GM19328 (cell line): ENCODE measurements at regions not wholly inside any gene's neighbourhood (a gene's known extent, or its start where the extent isn't known, plus 50 kb on each side); places are given as distances from the start of the nearest gene placed in this dataset.
"Not testable (repeated sequence)": the region's sequence is repeated elsewhere in the genome, so short reads cannot be mapped to it uniquely, and the experiment has no call there.

ENCODE experiments used
- ATAC-seq: cut with Tn5 transposase; IDR thresholded peaks from one replicate; pipeline ENCODE4 v1.9.1; 2021; ENCODE audit warnings: mild to moderate bottlenecking, moderate library complexity; ENCODE audit not compliant: unreplicated experiment

DNA sequence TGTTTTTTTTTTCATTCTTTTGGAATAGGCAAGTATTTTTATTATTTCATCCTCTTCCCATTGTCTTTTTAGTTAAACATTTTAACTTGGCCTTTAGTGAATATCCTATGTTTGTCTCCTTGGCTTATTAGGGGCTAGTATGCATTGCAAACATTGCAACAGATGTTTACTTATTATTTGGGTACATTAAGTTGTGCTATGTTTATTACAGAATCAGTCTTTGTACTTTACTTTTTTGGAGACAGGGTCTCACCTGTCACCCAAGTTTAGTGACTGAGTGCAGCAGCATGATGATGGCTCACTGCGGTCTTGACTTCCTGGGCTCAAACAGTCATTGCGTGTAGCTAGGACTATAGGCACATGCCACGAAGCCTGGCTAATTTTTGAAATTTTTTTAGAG is 51.1 kb upstream of the NUDT6 start:
- ATAC-seq, result no peak

DNA sequence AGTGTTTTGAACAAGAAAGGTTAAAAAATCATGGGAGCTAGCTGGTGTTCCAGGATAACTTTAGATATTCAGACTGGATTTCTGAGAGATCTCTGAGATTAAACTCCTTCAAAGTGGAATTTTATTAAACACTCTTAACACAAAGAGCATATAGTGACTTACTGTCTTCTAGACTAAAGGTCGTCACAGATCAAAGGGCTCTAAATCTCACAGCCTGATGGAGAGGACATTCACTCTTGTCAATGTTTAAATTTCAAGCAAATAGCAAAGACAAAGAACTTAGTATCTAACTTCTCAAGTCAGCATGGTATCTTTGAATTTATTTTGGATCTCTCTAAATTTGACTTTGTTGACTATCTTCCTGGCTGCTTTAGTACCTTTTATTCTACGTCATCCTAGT is 53.7 kb upstream of the NUDT6 start:
- no peak for ATAC-seq

DNA sequence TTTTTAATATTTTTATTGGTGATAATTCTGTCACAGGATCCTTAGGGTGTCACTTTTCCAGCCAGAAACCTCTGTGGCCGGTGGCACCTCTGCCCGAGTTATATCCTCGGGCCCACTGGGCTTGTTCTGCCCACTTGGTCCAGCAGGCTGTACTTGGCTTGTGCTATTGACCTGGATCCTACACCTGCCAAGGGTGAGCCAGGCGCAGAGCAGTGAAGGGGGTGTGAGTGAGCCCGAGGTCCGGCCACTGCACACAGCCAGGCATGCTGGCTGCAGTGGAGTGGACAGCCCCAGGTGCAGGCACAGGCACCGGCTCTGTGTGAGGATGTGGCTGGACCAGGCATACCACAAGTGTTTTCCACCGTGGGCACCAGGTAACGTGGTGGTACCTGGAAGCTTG is 54.7 kb upstream of the NUDT6 start:
- no peak for ATAC-seq

DNA sequence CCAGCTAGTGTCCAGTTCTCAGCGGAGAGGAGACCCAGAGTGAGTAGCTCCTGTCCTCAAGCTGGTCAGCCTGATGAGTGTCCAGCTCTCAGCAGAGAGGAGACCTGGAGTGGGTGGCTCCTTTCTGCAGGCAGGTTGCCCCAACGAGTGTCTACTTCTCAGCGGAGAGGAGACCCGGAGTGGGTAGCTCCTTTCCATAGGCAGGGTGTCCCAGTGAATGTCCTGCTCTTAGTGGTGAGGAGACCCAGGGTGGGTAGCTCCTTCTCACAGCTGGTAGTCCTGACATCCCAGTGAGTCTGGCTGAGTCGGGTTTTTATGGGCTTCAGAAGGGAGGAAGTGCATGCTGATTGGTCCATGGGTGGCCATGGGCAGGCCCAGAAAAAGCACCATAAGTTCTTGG is 55.7 kb upstream of the NUDT6 start:
- no peak for ATAC-seq

DNA sequence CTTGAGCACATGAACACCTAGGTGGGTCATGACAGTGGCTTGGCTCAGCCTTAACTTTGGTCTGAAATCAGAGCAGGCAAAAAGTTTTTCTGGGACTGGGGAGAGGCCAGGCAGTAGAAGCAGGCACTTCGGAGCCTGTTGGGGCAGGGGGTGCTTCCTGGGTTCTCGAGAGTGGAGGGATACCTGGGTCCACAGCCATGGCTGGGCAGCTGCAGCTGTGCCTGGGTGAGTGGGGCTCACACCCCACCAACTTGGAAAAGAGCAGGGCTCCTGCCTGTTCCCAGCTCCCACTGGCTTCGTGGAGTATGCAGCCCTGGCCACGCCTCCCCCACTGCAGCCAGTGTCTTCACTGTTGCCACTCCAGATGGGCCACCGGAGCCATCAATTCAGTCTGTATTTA is 56.4 kb upstream of the NUDT6 start:
- no peak for ATAC-seq

DNA sequence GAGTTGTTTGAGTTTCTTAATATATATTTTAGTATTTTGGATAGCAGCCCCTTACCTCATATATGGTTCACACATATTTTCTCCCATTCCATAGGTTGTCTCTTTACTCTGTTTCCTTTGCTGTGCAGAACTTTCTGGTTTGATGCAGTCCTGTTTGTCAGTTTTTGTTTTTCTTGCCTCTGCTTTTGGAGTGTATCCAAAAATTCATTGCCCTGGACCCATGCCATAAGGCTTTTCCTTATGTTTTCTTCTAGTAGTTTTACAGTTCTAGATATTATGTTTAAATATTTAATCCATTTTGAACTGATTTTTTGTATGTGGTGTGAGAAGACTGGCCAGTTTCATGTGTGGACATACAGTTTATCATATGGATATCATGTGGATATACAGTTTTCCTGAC is 58.5 kb upstream of the NUDT6 start:
- ATAC-seq, result no peak

DNA sequence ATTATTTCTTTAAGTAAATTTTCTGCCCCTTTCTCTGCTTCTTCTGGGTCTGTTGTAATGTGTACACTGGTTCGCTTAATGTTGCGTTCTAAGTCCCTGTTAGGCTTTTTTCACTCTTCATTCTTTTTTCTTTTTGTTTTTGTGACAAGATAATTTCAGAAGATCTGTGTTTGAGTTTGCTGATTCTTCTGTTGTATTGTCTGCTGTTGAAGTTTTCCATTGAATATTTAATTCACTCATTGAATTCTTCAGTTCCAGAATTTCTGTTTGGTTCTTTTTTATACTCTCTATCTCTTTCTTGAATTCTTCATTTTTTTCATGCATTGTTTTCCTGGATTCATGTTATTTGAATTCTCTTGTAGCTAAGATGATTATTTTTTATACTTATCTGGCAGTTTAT is 66.3 kb upstream of the NUDT6 start:
- ATAC-seq, result no peak

DNA sequence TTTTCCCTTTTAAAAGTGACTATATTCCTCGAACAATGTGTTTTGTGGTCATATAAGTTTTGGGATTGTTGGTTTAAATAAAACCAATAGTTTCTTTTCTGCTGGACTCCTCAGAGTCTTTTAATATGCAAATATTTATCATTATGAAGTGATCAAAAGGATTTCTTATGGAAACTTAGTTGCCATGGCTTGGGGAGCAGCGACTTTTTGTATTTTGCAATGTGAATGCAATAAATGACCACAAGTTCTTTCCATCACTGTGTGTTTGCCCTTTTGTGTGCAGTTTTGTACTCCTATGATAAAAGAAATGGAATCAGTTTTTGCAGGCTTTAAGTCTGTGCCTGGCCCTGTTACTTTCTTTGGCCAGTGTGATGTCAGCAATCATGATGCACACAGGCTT is 68.5 kb upstream of the NUDT6 start:
- no peak for ATAC-seq

DNA sequence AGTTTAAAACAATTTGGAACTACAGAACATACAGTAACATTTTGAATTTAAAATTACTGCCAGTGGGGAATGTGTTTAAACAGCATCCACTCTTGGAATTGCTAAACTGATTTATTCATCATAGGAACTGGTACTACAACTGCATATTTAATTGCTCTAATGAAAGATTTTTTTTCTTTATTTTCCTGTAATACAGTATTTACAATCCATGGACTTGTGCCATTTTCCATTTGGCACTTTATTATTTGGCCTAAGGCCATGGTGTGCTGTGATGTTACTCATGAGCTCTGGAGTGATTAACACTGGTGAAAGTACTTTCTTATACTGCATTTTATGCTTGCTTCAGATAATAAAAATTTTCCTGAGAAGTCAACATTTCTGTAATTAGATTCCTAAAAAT is 69.7 kb upstream of the NUDT6 start:
- no peak for ATAC-seq

DNA sequence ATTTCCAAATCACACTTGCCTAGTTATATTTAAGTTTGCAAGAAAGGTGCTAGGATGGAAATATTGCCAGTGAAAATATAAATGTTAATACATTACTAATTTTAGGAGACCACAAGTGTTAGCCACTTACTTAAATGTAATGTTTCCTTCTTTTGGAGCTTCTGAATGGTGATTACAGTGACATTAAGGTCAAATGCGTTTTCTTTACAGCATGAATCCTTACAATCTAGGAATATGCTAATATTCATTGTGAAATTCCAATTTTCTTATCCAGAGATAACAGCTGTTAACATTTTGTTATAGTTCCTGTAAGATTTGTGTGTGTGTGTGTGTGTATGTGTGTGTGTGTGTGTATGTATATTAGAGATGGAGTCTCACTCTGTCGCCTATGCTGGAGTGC is 70.2 kb upstream of the NUDT6 start:
- ATAC-seq, result no peak

DNA sequence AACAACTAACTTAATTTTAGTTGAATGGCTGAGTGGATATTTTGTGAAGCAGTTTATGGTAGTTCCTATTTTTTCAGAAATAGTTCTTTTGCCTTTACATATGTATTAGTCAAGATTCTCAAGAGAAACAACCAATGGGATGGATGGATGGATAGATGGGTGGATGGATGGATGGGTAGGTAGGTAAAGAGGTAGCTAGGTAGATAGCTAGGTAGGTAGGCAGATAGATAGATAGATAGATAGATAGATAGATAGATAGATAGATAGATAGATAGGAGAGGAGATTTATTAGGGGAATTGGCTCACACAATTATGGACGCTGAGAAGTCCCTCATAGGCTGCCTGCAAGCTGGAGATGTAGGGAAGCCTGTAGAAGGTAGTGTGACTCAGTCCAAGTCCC is 74.0 kb upstream of the NUDT6 start:
- ATAC-seq, result no peak

DNA sequence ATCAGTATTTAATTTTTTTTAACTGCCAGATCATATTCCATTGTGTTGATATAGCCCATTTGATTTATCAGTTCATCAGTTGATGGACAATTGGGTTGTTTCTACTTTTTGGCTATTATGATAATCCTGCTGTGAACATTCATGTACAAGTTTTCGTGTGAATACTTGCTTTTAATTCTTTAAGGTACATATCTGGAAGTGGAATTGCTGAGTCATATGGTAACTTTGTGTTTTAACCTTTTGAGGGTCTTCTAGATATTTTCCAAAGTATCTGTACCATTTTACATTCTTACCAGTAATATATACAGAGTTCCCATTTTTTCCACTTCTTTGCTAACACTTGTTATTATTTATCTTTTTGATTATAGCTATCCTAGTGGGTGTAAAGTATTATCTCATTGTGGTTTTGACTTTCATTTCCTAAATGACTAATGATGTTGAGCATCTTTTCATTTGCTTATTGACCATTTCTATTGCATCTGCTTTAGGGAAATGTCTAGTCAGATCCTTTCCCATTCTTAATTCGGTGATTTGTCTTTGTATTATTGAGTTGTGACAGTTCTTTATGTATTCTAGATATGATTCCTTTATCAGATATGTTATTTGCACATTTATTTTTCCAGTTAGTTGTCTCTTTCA is 75.2 kb upstream of the NUDT6 start:
- ATAC-seq, result no peak

DNA sequence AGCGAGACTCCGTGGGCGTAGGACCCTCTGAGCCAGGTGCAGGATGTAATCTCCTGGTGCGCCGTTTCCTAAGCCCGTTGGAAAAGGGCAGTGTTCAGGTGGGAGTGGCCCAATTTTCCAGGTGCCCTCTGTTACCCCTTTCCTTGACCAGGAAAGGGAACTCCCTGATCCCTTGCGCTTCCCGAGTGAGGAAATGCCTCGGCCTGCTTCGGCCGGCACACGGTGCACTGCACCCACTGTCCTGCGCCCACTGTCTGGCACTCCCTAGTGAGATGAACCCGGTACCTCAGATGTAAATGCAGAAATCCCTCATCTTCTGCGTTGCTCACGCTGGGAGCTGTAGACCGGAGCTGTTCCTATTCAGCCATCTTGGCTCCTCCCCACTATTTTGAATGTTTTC is 81.7 kb upstream of the NUDT6 start:
- ATAC-seq, result not testable (repeated sequence)

DNA sequence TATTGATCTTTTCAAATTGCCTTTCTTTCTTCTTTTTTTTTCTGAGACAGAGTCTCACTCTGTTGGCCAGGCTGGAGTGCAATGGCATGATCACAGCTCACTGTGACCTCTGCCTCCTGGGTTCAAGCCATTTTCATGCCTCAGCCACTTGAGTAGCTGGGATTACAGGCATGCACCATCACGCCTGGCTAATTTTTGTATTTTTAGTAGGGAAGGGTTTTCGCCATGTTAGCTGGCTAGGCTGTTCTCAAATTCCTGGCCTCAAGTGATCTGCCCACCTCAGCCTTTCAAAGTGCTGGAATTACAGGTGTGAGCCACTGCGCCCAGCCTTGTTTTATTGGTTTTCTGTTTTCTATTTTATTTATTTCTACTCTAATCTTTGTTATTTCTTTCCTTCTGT is 82.7 kb upstream of the NUDT6 start:
- not testable (repeated sequence) for ATAC-seq

DNA sequence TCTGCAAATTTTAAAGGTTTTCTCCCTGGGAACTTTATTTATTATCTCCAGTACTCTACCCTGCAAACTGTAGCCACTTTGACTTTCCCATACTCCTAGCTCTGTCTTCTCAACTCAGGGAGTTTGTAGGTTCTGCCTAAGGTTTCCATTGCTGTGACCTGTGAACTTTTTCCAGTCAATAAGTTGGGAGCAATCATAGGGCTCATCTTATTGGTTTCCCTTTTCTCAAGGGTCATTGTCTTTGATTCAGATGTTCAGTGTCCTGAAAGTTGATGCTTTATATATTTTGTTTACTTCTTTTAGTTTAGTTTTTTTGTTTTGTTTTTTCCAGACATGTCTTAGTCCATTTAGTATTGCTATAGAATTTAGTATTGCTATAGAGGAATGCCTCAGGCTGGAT is 85.3 kb upstream of the NUDT6 start:
- no peak for ATAC-seq

DNA sequence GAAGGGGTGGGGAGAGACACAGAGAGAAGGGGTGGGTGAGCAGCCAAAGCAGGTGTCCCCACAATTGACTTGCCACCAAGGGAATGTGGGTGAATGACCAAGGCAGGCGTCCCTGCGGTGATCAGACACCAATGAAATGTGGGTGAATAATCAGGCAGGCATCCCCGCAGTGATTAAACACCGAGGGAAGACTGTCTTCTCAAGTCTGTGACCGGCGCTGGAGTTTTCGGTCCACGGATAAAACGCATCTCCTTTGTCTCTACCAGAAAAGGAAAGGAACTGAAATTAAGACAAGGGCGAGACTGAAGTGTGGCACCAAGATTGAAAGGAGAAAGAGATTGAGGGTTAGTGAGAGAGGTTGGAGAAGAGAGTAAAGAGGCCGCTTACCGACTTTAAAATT is 90.0 kb upstream of the NUDT6 start:
- not testable (repeated sequence) for ATAC-seq

DNA sequence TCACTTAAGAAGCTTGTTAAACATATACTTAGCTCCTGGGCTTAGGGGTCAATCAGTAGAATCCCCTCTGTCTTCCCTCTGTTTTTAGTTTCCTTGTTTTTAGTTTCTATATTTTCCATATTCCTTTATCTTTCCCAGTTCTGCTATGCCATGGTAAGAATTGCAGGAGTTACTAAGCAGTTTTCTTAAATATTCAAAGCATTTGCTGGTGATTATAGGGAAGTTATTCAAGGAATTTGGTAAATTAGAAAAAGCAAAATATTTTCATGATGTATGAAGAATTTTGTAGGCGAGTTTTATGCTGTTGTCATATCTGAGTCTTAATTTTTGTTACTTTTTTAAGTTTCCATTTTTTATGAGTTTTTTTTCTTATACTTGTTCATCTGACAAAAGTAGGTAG is 91.6 kb upstream of the NUDT6 start:
- ATAC-seq, result no peak

DNA sequence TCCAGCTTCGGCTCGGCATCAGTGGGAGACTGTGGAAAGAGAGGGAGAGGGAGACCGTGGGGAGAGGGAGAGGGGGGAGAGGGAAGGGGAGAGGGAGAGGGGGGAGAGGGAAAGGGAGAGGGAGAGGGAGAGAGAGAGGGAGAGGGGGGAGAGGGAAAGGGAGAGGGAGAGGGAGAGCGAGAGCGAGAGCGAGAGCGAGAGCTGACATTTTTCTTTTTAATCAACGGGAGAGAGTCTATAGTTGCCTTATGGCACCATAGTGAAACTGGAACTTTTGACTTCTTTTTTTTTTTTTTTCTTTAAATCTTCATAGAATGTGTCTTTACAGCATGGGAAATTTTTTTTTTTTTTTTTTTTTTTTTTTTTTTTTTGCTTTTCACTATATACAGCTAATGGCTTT is 94.7 kb upstream of the NUDT6 start:
- ATAC-seq, result no peak

DNA sequence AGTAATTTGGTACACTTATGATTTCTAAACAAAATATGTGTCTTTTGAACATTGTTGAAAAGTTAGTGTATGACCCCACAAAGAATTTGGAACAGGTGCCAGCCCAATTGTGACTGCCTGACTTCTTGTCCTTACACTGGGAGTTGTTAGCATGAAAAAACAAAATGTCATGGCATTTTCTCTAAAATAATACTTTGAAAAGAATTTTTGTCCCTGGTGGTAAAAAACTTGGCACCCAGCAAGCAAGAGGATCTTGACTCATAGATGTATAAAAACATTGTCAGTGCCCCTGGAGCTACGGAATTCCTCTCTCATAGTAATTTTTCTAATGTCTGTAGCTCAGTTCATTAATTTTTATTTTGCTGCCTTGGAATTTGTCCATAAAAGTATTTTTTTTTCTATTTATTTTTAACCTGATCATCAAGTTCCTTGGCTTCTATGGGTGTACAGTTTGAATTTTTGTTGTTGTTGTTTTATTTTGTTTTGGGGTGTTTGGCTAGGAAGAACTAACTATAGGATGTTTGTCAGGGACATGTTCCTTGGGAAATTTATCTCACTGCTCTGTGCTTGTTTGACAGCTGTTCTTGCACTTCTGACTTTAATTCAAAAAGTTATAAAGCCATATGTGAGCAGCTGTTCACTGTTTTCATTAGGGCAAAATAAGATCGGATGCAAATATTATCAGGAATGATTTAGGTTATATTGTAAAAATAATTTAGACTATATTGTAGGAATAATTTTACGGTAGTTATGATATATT is 95.4 kb upstream of the NUDT6 start:
- no peak for ATAC-seq

DNA sequence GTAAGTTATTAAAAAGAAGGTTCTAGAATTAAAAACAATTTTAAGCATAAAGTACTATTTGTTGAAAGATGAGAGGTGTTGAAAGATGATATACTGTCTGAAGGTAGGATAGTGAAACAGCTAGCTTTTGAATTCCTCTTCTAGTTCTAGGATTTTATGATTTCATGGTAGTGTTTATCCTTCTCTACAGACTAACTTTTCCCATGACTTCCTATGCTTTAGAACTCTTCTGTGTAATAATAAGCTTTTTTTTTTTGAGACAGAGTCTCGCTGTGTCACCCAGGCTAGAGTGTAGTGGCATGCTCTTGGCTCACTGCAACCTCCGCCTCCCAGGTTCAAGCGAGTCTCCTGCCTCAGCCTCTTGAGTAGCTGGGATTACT is 96.0 kb upstream of the NUDT6 start:
- no peak for ATAC-seq

DNA sequence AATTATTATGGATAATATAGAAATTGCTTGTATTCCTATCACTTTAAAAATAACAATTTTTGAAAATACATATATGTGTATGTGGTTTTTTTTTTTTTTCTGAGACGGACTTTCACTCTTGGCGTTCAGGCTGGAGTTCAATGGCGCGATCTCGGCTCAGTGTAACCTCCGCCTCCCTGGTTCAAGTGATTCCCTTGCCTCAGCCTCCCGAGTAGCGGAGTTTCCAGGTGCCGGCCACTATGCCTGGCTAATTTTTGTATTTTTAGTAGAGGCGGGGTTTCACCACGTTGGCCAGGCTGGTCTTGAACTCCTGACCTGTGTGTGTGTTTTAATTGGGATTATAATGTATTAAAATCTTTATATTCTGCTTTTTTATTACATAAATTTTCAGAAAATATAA is 97.9 kb upstream of the NUDT6 start:
- ATAC-seq, result no peak

DNA sequence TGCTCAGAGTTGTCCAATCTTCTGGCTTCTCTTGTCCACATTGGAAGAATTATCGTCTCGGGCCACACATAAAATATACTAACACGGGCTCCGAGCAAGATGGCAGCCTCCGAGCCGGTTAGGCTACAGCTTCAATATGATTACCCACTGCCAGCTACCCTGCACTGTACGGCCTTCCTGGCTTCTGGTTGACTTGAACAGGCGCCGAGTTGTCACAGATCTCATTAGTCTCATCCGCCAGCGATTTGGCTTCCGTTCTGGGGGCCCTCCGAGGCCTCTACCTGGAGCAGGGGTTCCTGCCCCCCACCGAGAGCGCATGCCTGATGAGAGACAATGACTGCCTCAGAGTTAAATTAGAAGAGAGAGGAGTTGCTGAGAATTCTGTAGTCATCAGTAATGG is 101.2 kb upstream of the NUDT6 start:
- no peak for ATAC-seq

DNA sequence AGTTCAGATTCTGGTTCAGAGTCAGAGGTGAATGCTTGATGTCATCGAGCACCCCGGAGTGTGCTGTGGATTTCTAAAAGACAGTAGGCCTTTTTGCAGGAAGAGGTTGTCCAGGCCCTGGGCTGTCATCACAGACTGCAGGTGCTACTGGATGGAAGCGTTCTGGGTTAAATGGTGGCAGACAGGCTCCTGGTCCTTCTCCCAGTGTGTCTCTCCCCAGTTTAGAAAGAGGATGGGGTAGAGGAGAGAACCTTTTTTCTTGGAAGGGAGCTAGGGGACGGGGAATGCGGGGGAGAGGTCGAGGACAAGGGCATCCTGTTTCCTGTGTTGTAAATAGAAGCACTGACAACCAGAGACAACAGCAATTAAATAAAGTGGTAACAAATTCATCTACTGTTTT is 102.3 kb upstream of the NUDT6 start:
- ATAC-seq, result no peak
